ENCODE measurements at regions not wholly inside any gene's neighbourhood (a gene's known extent, or its start where the extent isn't known, plus 50 kb on each side); places are given as distances from the start of the nearest gene placed in this dataset.

- Histone ChIP-seq H3K36me3 (ENCODE audit: control insufficient read depth, insufficient read depth, low read length) (no peaks in the 10 kb centered on the region), H3K4me3 (ENCODE audit: low read depth, low read length) (no peak overlapping the region), H3K9ac (ENCODE audit: low read length) (no peak overlapping the region), H3K4me1 (ENCODE audit: control insufficient read depth, insufficient read depth, low read length) (no peaks in the 10 kb centered on the region; the same call in 1 of the 2 replicates), H3K9me3 (ENCODE audit: control insufficient read depth, insufficient read depth, low read depth, low read length) (no peaks in the 10 kb centered on the region), H3K27ac (ENCODE audit: low read depth, low read length) (no peak overlapping the region), H3K27me3 (ENCODE audit: control insufficient read depth, insufficient read depth, low read length) (no peaks in the 10 kb centered on the region)
These were observed 355.1 kb upstream of the TUSC1 start for GRCh38 chr9:26033336-26033735.

- peaks cover 16% of the 10 kb centered on the region for H3K4me1 ChIP-seq (ENCODE audit: control insufficient read depth, insufficient read depth, low read length)
- no peaks in the 10 kb centered on the region for H3K27me3 ChIP-seq (ENCODE audit: control insufficient read depth, insufficient read depth, low read length)
- no peak overlapping the region for H3K27ac ChIP-seq (ENCODE audit: low read depth, low read length)
- H3K4me3 ChIP-seq (ENCODE audit: low read depth, low read length): no peak overlapping the region
- H3K9me3 ChIP-seq (ENCODE audit: control insufficient read depth, insufficient read depth, low read depth, low read length): peaks cover 4% of the 10 kb centered on the region; the same call in 1 of the 2 replicates
- H3K9ac ChIP-seq (ENCODE audit: low read length): no peak overlapping the region
- H3K36me3 ChIP-seq (ENCODE audit: control insufficient read depth, insufficient read depth, low read length): no peaks in the 10 kb centered on the region
These were observed 348.3 kb upstream of the TUSC1 start for GRCh38 chr9:26026423-26027100.

- Histone ChIP-seq H3K36me3 (ENCODE audit: control insufficient read depth, insufficient read depth, low read length) (no peaks in the 10 kb centered on the region), H3K9me3 (ENCODE audit: control insufficient read depth, insufficient read depth, low read depth, low read length) (peaks cover 7% of the 10 kb centered on the region), H3K9ac (ENCODE audit: low read length) (no peak overlapping the region), H3K4me1 (ENCODE audit: control insufficient read depth, insufficient read depth, low read length) (no peaks in the 10 kb centered on the region), H3K4me3 (ENCODE audit: low read depth, low read length) (no peak overlapping the region), H3K27me3 (ENCODE audit: control insufficient read depth, insufficient read depth, low read length) (no peaks in the 10 kb centered on the region), H3K27ac (ENCODE audit: low read depth, low read length) (no peak overlapping the region)
These were observed 335.0 kb upstream of the TUSC1 start for GRCh38 chr9:26013199-26013598.

GRCh38 chr9:26012797-26013196 lies 334.6 kb upstream of the TUSC1 start:
- no peak overlapping the region for H3K27ac ChIP-seq (ENCODE audit: low read depth, low read length)
- H3K9me3 ChIP-seq (ENCODE audit: control insufficient read depth, insufficient read depth, low read depth, low read length): peaks cover 4% of the 10 kb centered on the region
- H3K4me3 ChIP-seq (ENCODE audit: low read depth, low read length): no peak overlapping the region
- H3K9ac ChIP-seq (ENCODE audit: low read length): no peak overlapping the region
- no peaks in the 10 kb centered on the region for H3K4me1 ChIP-seq (ENCODE audit: control insufficient read depth, insufficient read depth, low read length)
- H3K27me3 ChIP-seq (ENCODE audit: control insufficient read depth, insufficient read depth, low read length): no peaks in the 10 kb centered on the region
- no peaks in the 10 kb centered on the region for H3K36me3 ChIP-seq (ENCODE audit: control insufficient read depth, insufficient read depth, low read length)

GRCh38 chr9:25994605-25995004 lies 316.4 kb upstream of the TUSC1 start:
- no peak overlapping the region for H3K9ac ChIP-seq (ENCODE audit: low read length)
- H3K36me3 ChIP-seq (ENCODE audit: control insufficient read depth, insufficient read depth, low read length): no peaks in the 10 kb centered on the region
- H3K4me1 ChIP-seq (ENCODE audit: control insufficient read depth, insufficient read depth, low read length): no peaks in the 10 kb centered on the region
- H3K27me3 ChIP-seq (ENCODE audit: control insufficient read depth, insufficient read depth, low read length): no peaks in the 10 kb centered on the region
- H3K9me3 ChIP-seq (ENCODE audit: control insufficient read depth, insufficient read depth, low read depth, low read length): peaks cover 33% of the 10 kb centered on the region
- H3K4me3 ChIP-seq (ENCODE audit: low read depth, low read length): no peak overlapping the region
- no peak overlapping the region for H3K27ac ChIP-seq (ENCODE audit: low read depth, low read length)

GRCh38 chr9:25990376-25990775 lies 312.1 kb upstream of the TUSC1 start:
- Histone ChIP-seq H3K4me3 (ENCODE audit: low read depth, low read length) (no peak overlapping the region), H3K4me1 (ENCODE audit: control insufficient read depth, insufficient read depth, low read length) (no peaks in the 10 kb centered on the region), H3K27ac (ENCODE audit: low read depth, low read length) (no peak overlapping the region), H3K27me3 (ENCODE audit: control insufficient read depth, insufficient read depth, low read length) (no peaks in the 10 kb centered on the region), H3K9ac (ENCODE audit: low read length) (no peak overlapping the region), H3K9me3 (ENCODE audit: control insufficient read depth, insufficient read depth, low read depth, low read length) (peaks cover 34% of the 10 kb centered on the region), H3K36me3 (ENCODE audit: control insufficient read depth, insufficient read depth, low read length) (no peaks in the 10 kb centered on the region)

GRCh38 chr9:25975667-25976066 lies 297.4 kb upstream of the TUSC1 start:
- no peak overlapping the region for H3K27ac ChIP-seq (ENCODE audit: low read depth, low read length)
- H3K4me3 ChIP-seq (ENCODE audit: low read depth, low read length): no peak overlapping the region
- no peaks in the 10 kb centered on the region for H3K27me3 ChIP-seq (ENCODE audit: control insufficient read depth, insufficient read depth, low read length)
- H3K9ac ChIP-seq (ENCODE audit: low read length): no peak overlapping the region
- H3K9me3 ChIP-seq (ENCODE audit: control insufficient read depth, insufficient read depth, low read depth, low read length): peaks cover 10% of the 10 kb centered on the region; the same call in 1 of the 2 replicates
- no peaks in the 10 kb centered on the region for H3K36me3 ChIP-seq (ENCODE audit: control insufficient read depth, insufficient read depth, low read length)
- peaks cover 8% of the 10 kb centered on the region for H3K4me1 ChIP-seq (ENCODE audit: control insufficient read depth, insufficient read depth, low read length)

GRCh38 chr9:25964239-25964638 lies 286.0 kb upstream of the TUSC1 start:
- Histone ChIP-seq H3K9me3 (ENCODE audit: control insufficient read depth, insufficient read depth, low read depth, low read length) (peaks cover 10% of the 10 kb centered on the region; the same call in 1 of the 2 replicates), H3K4me1 (ENCODE audit: control insufficient read depth, insufficient read depth, low read length) (no peaks in the 10 kb centered on the region), H3K4me3 (ENCODE audit: low read depth, low read length) (no peak overlapping the region), H3K27me3 (ENCODE audit: control insufficient read depth, insufficient read depth, low read length) (0 out of 2 replicates have a peak, but pooled peaks cover 3% of the 10 kb centered on the region), H3K9ac (ENCODE audit: low read length) (no peak overlapping the region), H3K36me3 (ENCODE audit: control insufficient read depth, insufficient read depth, low read length) (no peaks in the 10 kb centered on the region), H3K27ac (ENCODE audit: low read depth, low read length) (no peak overlapping the region)

- no peaks in the 10 kb centered on the region for H3K4me1 ChIP-seq (ENCODE audit: control insufficient read depth, insufficient read depth, low read length)
- H3K9me3 ChIP-seq (ENCODE audit: control insufficient read depth, insufficient read depth, low read depth, low read length): peaks cover 7% of the 10 kb centered on the region; the same call in 1 of the 2 replicates
These were observed 281.9 kb upstream of the TUSC1 start for GRCh38 chr9:25960178-25960577.

GRCh38 chr9:25954209-25954608 lies 276.0 kb upstream of the TUSC1 start:
- H3K27me3 ChIP-seq (ENCODE audit: control insufficient read depth, insufficient read depth, low read length): no peaks in the 10 kb centered on the region
- no peaks in the 10 kb centered on the region for H3K9me3 ChIP-seq (ENCODE audit: control insufficient read depth, insufficient read depth, low read depth, low read length)
- H3K27ac ChIP-seq (ENCODE audit: low read depth, low read length): no peak overlapping the region
- no peak overlapping the region for H3K4me3 ChIP-seq (ENCODE audit: low read depth, low read length)
- H3K9ac ChIP-seq (ENCODE audit: low read length): no peak overlapping the region
- no peaks in the 10 kb centered on the region for H3K36me3 ChIP-seq (ENCODE audit: control insufficient read depth, insufficient read depth, low read length)
- H3K4me1 ChIP-seq (ENCODE audit: control insufficient read depth, insufficient read depth, low read length): no peaks in the 10 kb centered on the region

More at GRCh38 chr9:25960178-25960577, 281.9 kb upstream of the TUSC1 start:
- no peaks in the 10 kb centered on the region for H3K36me3 ChIP-seq (ENCODE audit: control insufficient read depth, insufficient read depth, low read length)
- H3K4me3 ChIP-seq (ENCODE audit: low read depth, low read length): no peak overlapping the region
- H3K27me3 ChIP-seq (ENCODE audit: control insufficient read depth, insufficient read depth, low read length): 0 out of 2 replicates have a peak, but pooled peaks cover 3% of the 10 kb centered on the region
- no peak overlapping the region for H3K27ac ChIP-seq (ENCODE audit: low read depth, low read length)
- H3K9ac ChIP-seq (ENCODE audit: low read length): no peak overlapping the region

GRCh38 chr9:25948182-25948581 lies 269.9 kb upstream of the TUSC1 start:
- Histone ChIP-seq H3K4me3 (ENCODE audit: low read depth, low read length) (no peak overlapping the region), H3K27me3 (ENCODE audit: control insufficient read depth, insufficient read depth, low read length) (no peaks in the 10 kb centered on the region), H3K36me3 (ENCODE audit: control insufficient read depth, insufficient read depth, low read length) (no peaks in the 10 kb centered on the region), H3K9me3 (ENCODE audit: control insufficient read depth, insufficient read depth, low read depth, low read length) (no peaks in the 10 kb centered on the region), H3K9ac (ENCODE audit: low read length) (no peak overlapping the region), H3K27ac (ENCODE audit: low read depth, low read length) (no peak overlapping the region), H3K4me1 (ENCODE audit: control insufficient read depth, insufficient read depth, low read length) (no peaks in the 10 kb centered on the region)
